ENCODE measurements at regions not wholly inside any gene's neighbourhood (a gene's known extent, or its start where the extent isn't known, plus 50 kb on each side); places are given as distances from the start of the nearest gene placed in this dataset.

GRCh38 chr15:35872577-35872976 is 326.6 kb upstream of the DPH6 start:
- no peak for DNase-seq

GRCh38 chr15:35874260-35874905 is 328.4 kb upstream of the DPH6 start:
- DNase-seq = peak; percentile 34

GRCh38 chr15:35876762-35877161 is 330.8 kb upstream of the DPH6 start:
- DNase-seq = no peak

- DNase-seq = no peak
Observed at GRCh38 chr15:35880896-35881295, 334.9 kb upstream of the DPH6 start.

GRCh38 chr15:35885870-35886269 is 339.9 kb upstream of the DPH6 start:
- DNase-seq = no peak

- DNase-seq = no peak
Observed at GRCh38 chr15:35886765-35887164, 340.8 kb upstream of the DPH6 start.

- DNase-seq = no peak
Observed at GRCh38 chr15:35888815-35889214, 342.9 kb upstream of the DPH6 start.

- no peak for DNase-seq
Observed at GRCh38 chr15:35907511-35907910, 361.5 kb upstream of the DPH6 start.

GRCh38 chr15:35909414-35909813 is 363.4 kb upstream of the DPH6 start:
- DNase-seq = no peak

- no peak for DNase-seq
Observed at GRCh38 chr15:35910227-35910626, 364.3 kb upstream of the DPH6 start.

- no peak for DNase-seq
Observed at GRCh38 chr15:35911052-35911777, 365.2 kb upstream of the DPH6 start.

GRCh38 chr15:35912196-35912595 is 366.2 kb upstream of the DPH6 start:
- DNase-seq = peak; percentile 9

- DNase-seq = no peak
Observed at GRCh38 chr15:35914573-35914972, 368.6 kb upstream of the DPH6 start.

GRCh38 chr15:35921046-35921445 is 375.1 kb upstream of the DPH6 start:
- no peak for DNase-seq

GRCh38 chr15:35925275-35926006 is 379.5 kb upstream of the DPH6 start:
- DNase-seq = no peak

GRCh38 chr15:35926007-35926380 is 380.0 kb upstream of the DPH6 start:
- DNase-seq = peak; percentile 22

- DNase-seq = no peak
Observed at GRCh38 chr15:35928847-35929246, 382.9 kb upstream of the DPH6 start.

- DNase-seq = no peak
Observed at GRCh38 chr15:35929740-35930444, 383.9 kb upstream of the DPH6 start.

GRCh38 chr15:35931799-35932341 is 385.9 kb upstream of the DPH6 start:
- no peak for DNase-seq

- no peak for DNase-seq
Observed at GRCh38 chr15:35932531-35932930, 386.6 kb upstream of the DPH6 start.

GRCh38 chr15:35933531-35933930 is 387.6 kb upstream of the DPH6 start:
- DNase-seq = no peak

- DNase-seq = peak; percentile 13
Observed at GRCh38 chr15:35934383-35935049, 388.6 kb upstream of the DPH6 start.

GRCh38 chr15:35936284-35936683 is 390.3 kb upstream of the DPH6 start:
- DNase-seq = no peak

All from OCI-M1 (cell line).